WTC11 (cell line): ENCODE measurements at regions not wholly inside any gene's neighbourhood (a gene's known extent, or its start where the extent isn't known, plus 50 kb on each side); places are given as distances from the start of the nearest gene placed in this dataset.

Experiments used
- ATAC-seq: fragments of 200-7000 bp; cut with Tn5 transposase; 2 replicates; pipeline ENCODE4 v1.10.0; 2021; ENCODE audit warnings: mild to moderate bottlenecking, moderate library complexity
- CTCF ChIA-PET: fragments of 300-600 bp; sonication (Branson Sonifier 250); formaldehyde crosslinking; loops from one replicate; lab custom pipeline; 2021; ENCODE audit warnings: antibody characterized with exemption; lab: Charles Lee
- POLR2A ChIA-PET: fragments of 350-600 bp; sonication (Branson Sonifier 250); formaldehyde crosslinking; loops from one replicate; lab custom pipeline; 2021; ENCODE audit warnings: antibody characterized with exemption; lab: Charles Lee
- DNase-seq: peaks from one replicate; pipeline ENCODE4 v3.0.0; 2021; ENCODE audit warnings: low spot score
- H3K27ac Mint-ChIP-seq: 2 replicates; pipeline ENCODE4 v1.8.0; 2021; ENCODE audit warnings: mixed read lengths
- H3K27me3 Mint-ChIP-seq: 2 replicates; pipeline ENCODE4 v1.8.0; 2021; ENCODE audit warnings: low read depth, mild to moderate bottlenecking, moderate library complexity, mixed read lengths
- H3K36me3 Mint-ChIP-seq: 2 replicates; pipeline ENCODE4 v1.8.0; 2021; ENCODE audit warnings: mixed read lengths
- H3K4me1 Mint-ChIP-seq: 2 replicates; pipeline ENCODE4 v1.8.0; 2022; ENCODE audit warnings: mixed read lengths
- H3K4me3 Mint-ChIP-seq: 2 replicates; pipeline ENCODE4 v1.8.0; 2021; ENCODE audit warnings: mild to moderate bottlenecking, moderate library complexity, mixed read lengths
- H3K9me3 Mint-ChIP-seq: 2 replicates; pipeline ENCODE4 v1.8.0; 2021; ENCODE audit warnings: mixed read lengths
- AR ChIP-seq: fragments of 250-450 bp; sonication (Bioruptor Pico); IDR thresholded peaks from 2 replicates; pipeline ENCODE4 v1.9.0; 2021; ENCODE audit warnings: mild to moderate bottlenecking
- CREM ChIP-seq: sonication (generic); formaldehyde crosslinking; IDR thresholded peaks from 2 replicates; pipeline ENCODE4 v1.8.1; 2022; ENCODE audit warnings: mild to moderate bottlenecking, missing genetic modification reagents, moderate library complexity
- E2F1 ChIP-seq: sonication (generic); formaldehyde crosslinking; IDR thresholded peaks from 2 replicates; pipeline ENCODE4 v1.8.0; 2022; ENCODE audit warnings: mild to moderate bottlenecking, missing genetic modification reagents
- E2F4 ChIP-seq: sonication (generic); formaldehyde crosslinking; IDR thresholded peaks from 2 replicates; pipeline ENCODE4 v1.8.1; 2022; ENCODE audit warnings: low read depth, mild to moderate bottlenecking, moderate library complexity, missing genetic modification reagents, borderline replicate concordance
- E2F5 ChIP-seq: sonication (generic); formaldehyde crosslinking; IDR thresholded peaks from 2 replicates; pipeline ENCODE4 v1.8.1; 2022; ENCODE audit warnings: mild to moderate bottlenecking, moderate library complexity, missing genetic modification reagents
- EMX1 ChIP-seq: fragments of 250-450 bp; sonication (Bioruptor Pico); IDR thresholded peaks from 2 replicates; pipeline ENCODE4 v1.8.0; 2021; ENCODE audit warnings: mild to moderate bottlenecking
- ERG ChIP-seq: fragments of 250-450 bp; sonication (Bioruptor Pico); IDR thresholded peaks from 2 replicates; pipeline ENCODE4 v1.8.0; 2021; ENCODE audit warnings: mild to moderate bottlenecking
- GABPB1 ChIP-seq: sonication (generic); formaldehyde crosslinking; IDR thresholded peaks from 2 replicates; pipeline ENCODE4 v1.8.1; 2023; ENCODE audit warnings: mild to moderate bottlenecking, missing genetic modification reagents
- HMGA2 ChIP-seq: fragments of 250-450 bp; sonication (Bioruptor Pico); IDR thresholded peaks from 2 replicates; pipeline ENCODE4 v1.4.0; 2021; ENCODE audit warnings: mild to moderate bottlenecking, moderate library complexity
- JUN ChIP-seq: sonication (generic); formaldehyde crosslinking; IDR thresholded peaks from 2 replicates; pipeline ENCODE4 v1.8.0; 2023; ENCODE audit warnings: mild to moderate bottlenecking, missing genetic modification reagents
- MAX ChIP-seq: sonication (generic); formaldehyde crosslinking; IDR thresholded peaks from 2 replicates; pipeline ENCODE4 v1.8.0; 2022; ENCODE audit warnings: mild to moderate bottlenecking, missing genetic modification reagents
- NR1H2 ChIP-seq: sonication (generic); formaldehyde crosslinking; IDR thresholded peaks from 2 replicates; pipeline ENCODE4 v1.9.0; 2021; ENCODE audit warnings: mild to moderate bottlenecking, moderate library complexity, missing genetic modification reagents
- NR2C2 ChIP-seq: sonication (generic); formaldehyde crosslinking; IDR thresholded peaks from 2 replicates; pipeline ENCODE4 v1.8.0; 2022; ENCODE audit warnings: mild to moderate bottlenecking, missing genetic modification reagents
- NR3C1 ChIP-seq: sonication (generic); formaldehyde crosslinking; conservative IDR thresholded peaks from 2 replicates; pipeline ENCODE4 v1.8.1; 2023; ENCODE audit warnings: low read depth, mild to moderate bottlenecking, missing genetic modification reagents
- OVOL2 ChIP-seq: fragments of 250-450 bp; sonication (Bioruptor Pico); IDR thresholded peaks from 2 replicates; pipeline ENCODE4 v1.9.0; 2021; ENCODE audit warnings: mild to moderate bottlenecking, borderline replicate concordance
- PRRX2 ChIP-seq: fragments of 250-450 bp; sonication (Bioruptor Pico); IDR thresholded peaks from 2 replicates; pipeline ENCODE4 v1.8.0; 2021; ENCODE audit warnings: mild to moderate bottlenecking
- SMAD3 ChIP-seq: sonication (generic); formaldehyde crosslinking; IDR thresholded peaks from 2 replicates; pipeline ENCODE4 v1.8.0; 2022; ENCODE audit warnings: missing genetic modification reagents, mild to moderate bottlenecking, borderline replicate concordance
- SP1 ChIP-seq: sonication (generic); formaldehyde crosslinking; conservative IDR thresholded peaks from 2 replicates; pipeline ENCODE4 v1.8.1; 2022; ENCODE audit warnings: missing genetic modification reagents
- TP53 ChIP-seq: sonication (generic); formaldehyde crosslinking; IDR thresholded peaks from 2 replicates; pipeline ENCODE4 v1.8.1; 2023; ENCODE audit warnings: mild to moderate bottlenecking, missing genetic modification reagents
- USF1 ChIP-seq: sonication (generic); formaldehyde crosslinking; IDR thresholded peaks from 2 replicates; pipeline ENCODE4 v1.8.0; 2022; ENCODE audit warnings: mild to moderate bottlenecking, missing genetic modification reagents
- ZBTB21 ChIP-seq: sonication (generic); formaldehyde crosslinking; IDR thresholded peaks from 2 replicates; pipeline ENCODE4 v1.8.1; 2023; ENCODE audit warnings: mild to moderate bottlenecking, missing genetic modification reagents, borderline replicate concordance
- ZMAT4 ChIP-seq: fragments of 250-450 bp; sonication (Bioruptor Pico); IDR thresholded peaks from 2 replicates; pipeline ENCODE4 v1.9.0; 2021; ENCODE audit warnings: mild to moderate bottlenecking
- ZNF232 ChIP-seq: sonication (generic); formaldehyde crosslinking; IDR thresholded peaks from 2 replicates; pipeline ENCODE4 v1.8.0; 2022; ENCODE audit warnings: mild to moderate bottlenecking, missing genetic modification reagents
- ZNF416 ChIP-seq: fragments of 250-450 bp; sonication (Bioruptor Pico); IDR thresholded peaks from 2 replicates; pipeline ENCODE4 v1.9.0; 2021; ENCODE audit warnings: mild to moderate bottlenecking, inconsistent platforms
- ZNF423 ChIP-seq: fragments of 250-450 bp; sonication (Bioruptor Pico); IDR thresholded peaks from 2 replicates; pipeline ENCODE4 v2.1.2; 2022; ENCODE audit warnings: mild to moderate bottlenecking, moderate library complexity
- ZSCAN18 ChIP-seq: fragments of 250-450 bp; sonication (Bioruptor Pico); IDR thresholded peaks from 2 replicates; pipeline ENCODE4 v2.1.2; 2022; ENCODE audit warnings: mild to moderate bottlenecking, moderate library complexity

- ChIA-PET POLR2A (no interaction called here), CTCF (no interaction called here)
- Mint-ChIP-seq H3K4me1 (peaks cover 3% of the 10 kb centered on the region), H3K4me3 (no peak overlapping the region), H3K9me3 (no peaks in the 10 kb centered on the region), H3K27ac (no peak overlapping the region), H3K27me3 (no peaks in the 10 kb centered on the region), H3K36me3 (no peaks in the 10 kb centered on the region)
- TF ChIP-seq NR2C2 (CRISPR knock-in tag) (no peak), SMAD3 (no peak), CREM (CRISPR knock-in tag) (no peak), ZMAT4 (CRISPR knock-in tag) (no peak), PRRX2 (CRISPR knock-in tag) (no peak), ZNF423 (CRISPR knock-in tag) (no peak), NR3C1 (CRISPR knock-in tag) (no peak), ZBTB21 (CRISPR knock-in tag) (no peak), OVOL2 (no peak), JUN (CRISPR knock-in tag) (no peak), GABPB1 (CRISPR knock-in tag) (no peak), E2F4 (CRISPR knock-in tag) (no peak)
- ATAC-seq (no peak), DNase-seq (no peak)
Measured at GRCh38 chr4:136441629-136442282, 1090.5 kb downstream of the PCDH18 start.

GRCh38 chr4:136438645-136439044 lies 1093.6 kb downstream of the PCDH18 start:
- ChIA-PET CTCF (no interaction called here), POLR2A (no interaction called here)
- H3K4me3 Mint-ChIP-seq: no peak overlapping the region
- DNase-seq (no peak), ATAC-seq (no peak)
- TF ChIP-seq ZNF423 (CRISPR knock-in tag) (no peak), E2F5 (no peak), USF1 (no peak), HMGA2 (CRISPR knock-in tag) (no peak), CREM (CRISPR knock-in tag) (no peak), E2F1 (CRISPR knock-in tag) (no peak), ERG (no peak), NR1H2 (CRISPR knock-in tag) (no peak), NR2C2 (CRISPR knock-in tag) (no peak), TP53 (CRISPR knock-in tag) (no peak), MAX (CRISPR knock-in tag) (no peak), EMX1 (CRISPR knock-in tag) (no peak), SP1 (CRISPR knock-in tag) (no peak), ZNF416 (no peak), ZNF232 (CRISPR knock-in tag) (no peak), AR (CRISPR knock-in tag) (no peak), PRRX2 (CRISPR knock-in tag) (no peak), ZSCAN18 (CRISPR knock-in tag) (no peak)
- no peak overlapping the region for H3K27ac Mint-ChIP-seq
- no peaks in the 10 kb centered on the region for H3K9me3 Mint-ChIP-seq
- no peaks in the 10 kb centered on the region for H3K27me3 Mint-ChIP-seq
- peaks cover 5% of the 10 kb centered on the region for H3K4me1 Mint-ChIP-seq
- H3K36me3 Mint-ChIP-seq: no peaks in the 10 kb centered on the region
